ENCODE measurements at regions not wholly inside any gene's neighbourhood (a gene's known extent, or its start where the extent isn't known, plus 50 kb on each side); places are given as distances from the start of the nearest gene placed in this dataset.

DNA sequence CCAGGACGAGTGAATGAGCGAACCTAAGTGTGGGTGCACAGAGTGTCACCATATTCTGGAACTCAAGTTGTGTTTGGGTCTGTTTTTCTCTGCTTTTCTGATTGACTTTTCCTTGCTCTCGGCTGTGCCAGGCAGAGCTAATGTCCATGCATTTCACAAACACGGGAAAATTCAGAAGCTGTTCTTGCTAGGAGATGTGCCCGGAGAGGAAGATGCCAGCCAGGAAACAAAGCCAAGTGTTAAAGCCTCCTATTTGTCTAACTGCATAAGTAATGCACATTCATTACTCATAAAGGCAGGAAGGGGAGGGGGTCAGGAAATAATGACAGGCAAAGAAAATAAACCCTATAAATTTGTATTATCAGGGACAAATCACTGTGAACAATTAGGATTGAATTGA, 250.4 kb upstream of the SFSWAP start:
- 71 to 82% methylated on average over 5 of the region's 5 CpGs for WGBS, 2 donors

DNA sequence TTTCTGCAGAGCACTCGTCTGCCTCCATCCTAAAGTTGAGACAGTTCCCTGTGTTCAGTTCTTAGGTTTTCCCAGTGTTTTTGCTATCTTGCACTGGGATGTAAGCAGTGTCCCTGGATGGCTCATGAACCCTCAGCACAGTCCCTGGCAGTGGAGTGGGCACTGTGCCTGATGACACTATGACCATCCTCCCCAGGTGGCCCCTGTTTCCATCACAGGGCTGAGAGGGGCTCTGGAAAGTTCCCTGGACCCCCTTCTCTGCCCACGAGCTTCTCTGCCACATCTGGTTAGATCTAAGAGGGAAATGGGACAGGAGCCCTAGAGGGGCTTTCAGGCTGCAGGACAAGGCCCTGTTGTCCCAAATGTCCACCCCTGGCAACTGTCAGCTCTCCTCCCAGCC, 249.8 kb upstream of the SFSWAP start:
- Histone ChIP-seq H3K27ac (no peak overlapping the region), H3K4me3 (replicated peaks in 1 of 3) (no peak overlapping the region), H3K36me3 (no peaks in the 10 kb centered on the region), H3K27me3 (no peaks in the 10 kb centered on the region), H3K9me3 (no peaks in the 10 kb centered on the region), H3K4me1 (no peaks in the 10 kb centered on the region)
- TF ChIP-seq POLR2A (IDR thresholded peaks at IDR 0.05): no peak
- TF ChIP-seq, protein P1, sequence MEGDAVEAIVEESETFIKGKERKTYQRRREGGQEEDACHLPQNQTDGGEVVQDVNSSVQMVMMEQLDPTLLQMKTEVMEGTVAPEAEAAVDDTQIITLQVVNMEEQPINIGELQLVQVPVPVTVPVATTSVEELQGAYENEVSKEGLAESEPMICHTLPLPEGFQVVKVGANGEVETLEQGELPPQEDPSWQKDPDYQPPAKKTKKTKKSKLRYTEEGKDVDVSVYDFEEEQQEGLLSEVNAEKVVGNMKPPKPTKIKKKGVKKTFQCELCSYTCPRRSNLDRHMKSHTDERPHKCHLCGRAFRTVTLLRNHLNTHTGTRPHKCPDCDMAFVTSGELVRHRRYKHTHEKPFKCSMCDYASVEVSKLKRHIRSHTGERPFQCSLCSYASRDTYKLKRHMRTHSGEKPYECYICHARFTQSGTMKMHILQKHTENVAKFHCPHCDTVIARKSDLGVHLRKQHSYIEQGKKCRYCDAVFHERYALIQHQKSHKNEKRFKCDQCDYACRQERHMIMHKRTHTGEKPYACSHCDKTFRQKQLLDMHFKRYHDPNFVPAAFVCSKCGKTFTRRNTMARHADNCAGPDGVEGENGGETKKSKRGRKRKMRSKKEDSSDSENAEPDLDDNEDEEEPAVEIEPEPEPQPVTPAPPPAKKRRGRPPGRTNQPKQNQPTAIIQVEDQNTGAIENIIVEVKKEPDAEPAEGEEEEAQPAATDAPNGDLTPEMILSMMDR (IDR thresholded peaks at IDR 0.05): no peak
- WGBS, 2 donors: 72 to 78% methylated on average over 2 of the region's 2 CpGs
- intact Hi-C loops (cut with DNase I): no loop called here
- DNase-seq: no peak

More for the DNA sequence above, 250.4 kb upstream of the SFSWAP start:
- TF ChIP-seq POLR2A (IDR thresholded peaks at IDR 0.05): no peak
- TF ChIP-seq, protein P1 (IDR thresholded peaks at IDR 0.05): no peak
- no peak overlapping the region for H3K4me3 ChIP-seq (replicated peaks in 1 of 3)
- DNase-seq: no peak
- no peak overlapping the region for H3K27ac ChIP-seq
- intact Hi-C loops (cut with DNase I): no loop called here
- H3K27me3 ChIP-seq: no peaks in the 10 kb centered on the region
- H3K4me1 ChIP-seq: no peaks in the 10 kb centered on the region
- no peaks in the 10 kb centered on the region for H3K36me3 ChIP-seq
- H3K9me3 ChIP-seq: no peaks in the 10 kb centered on the region

DNA sequence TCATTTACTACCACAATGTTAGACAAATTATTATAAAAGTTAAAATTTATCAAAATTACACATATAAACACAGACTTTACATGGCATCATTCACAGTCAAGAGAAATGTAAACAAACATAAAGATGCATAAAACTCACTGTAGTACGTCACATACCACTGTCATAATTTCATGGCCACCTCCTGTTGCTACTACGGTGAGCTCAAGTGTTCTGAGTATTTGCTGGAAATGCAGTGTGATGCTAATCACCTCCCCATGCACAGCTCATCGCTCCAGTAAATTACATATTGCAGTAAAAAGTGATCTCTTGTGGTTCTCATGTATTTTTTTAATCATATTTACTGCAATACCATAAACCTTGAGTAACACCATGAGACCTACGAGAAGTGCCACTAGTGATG, 247.7 kb upstream of the SFSWAP start:
- TF ChIP-seq, protein P1 (IDR thresholded peaks at IDR 0.05): no peak
- no peak for TF ChIP-seq POLR2A (IDR thresholded peaks at IDR 0.05)
- H3K4me1 ChIP-seq: no peaks in the 10 kb centered on the region
- H3K27me3 ChIP-seq: no peaks in the 10 kb centered on the region
- no peaks in the 10 kb centered on the region for H3K9me3 ChIP-seq
- H3K36me3 ChIP-seq: no peaks in the 10 kb centered on the region
- H3K27ac ChIP-seq: no peak overlapping the region
- intact Hi-C loops (cut with DNase I): no loop called here
- DNase-seq: no peak
- H3K4me3 ChIP-seq (replicated peaks in 1 of 3): no peak overlapping the region
- 70 to 76% methylated on average over 4 of the region's 4 CpGs for WGBS, 2 donors

GRCh38 chr12:131464081-131464480, 246.8 kb upstream of the SFSWAP start:
- Histone ChIP-seq H3K4me3 (replicated peaks in 1 of 3) (no peak overlapping the region), H3K27ac (no peak overlapping the region), H3K27me3 (no peaks in the 10 kb centered on the region), H3K9me3 (no peaks in the 10 kb centered on the region), H3K4me1 (no peaks in the 10 kb centered on the region), H3K36me3 (no peaks in the 10 kb centered on the region)
- intact Hi-C loops (cut with DNase I): no loop called here
- TF ChIP-seq, protein P1 (IDR thresholded peaks at IDR 0.05): no peak
- no peak for TF ChIP-seq POLR2A (IDR thresholded peaks at IDR 0.05)
- DNase-seq: no peak
- WGBS, 2 donors: 63 to 72% methylated on average over 1 of the region's 1 CpG

DNA sequence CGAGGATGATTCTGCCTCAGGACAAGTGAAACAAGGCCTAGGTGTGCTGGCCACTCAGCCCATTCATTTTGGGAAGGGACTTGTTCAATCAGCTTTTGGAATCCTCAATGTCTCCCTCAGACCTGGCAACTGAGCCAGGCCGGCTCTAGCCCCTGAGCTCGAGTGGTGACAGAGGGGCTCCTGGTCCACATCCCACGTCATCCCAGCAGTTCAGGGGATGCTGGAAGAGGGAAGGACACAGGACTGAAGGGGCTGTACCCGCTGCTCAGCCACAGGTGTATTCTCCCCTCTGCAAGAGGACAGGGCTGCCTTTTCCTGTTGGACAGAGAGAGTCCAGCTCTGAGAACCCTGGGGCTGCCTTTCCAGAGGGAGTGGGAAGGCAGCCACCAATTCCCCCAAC, 244.6 kb upstream of the SFSWAP start:
- intact Hi-C loops (cut with DNase I): no loop called here
- Histone ChIP-seq H3K27ac (no peak overlapping the region), H3K4me3 (replicated peaks in 1 of 3) (no peak overlapping the region), H3K36me3 (no peaks in the 10 kb centered on the region), H3K4me1 (no peaks in the 10 kb centered on the region), H3K9me3 (no peaks in the 10 kb centered on the region), H3K27me3 (no peaks in the 10 kb centered on the region)
- no peak for DNase-seq
- WGBS, 2 donors: 91 to 96% methylated on average over 5 of the region's 5 CpGs
- TF ChIP-seq, protein P1 (IDR thresholded peaks at IDR 0.05): no peak
- TF ChIP-seq POLR2A (IDR thresholded peaks at IDR 0.05): no peak
